ENCODE measurements at regions not wholly inside any gene's neighbourhood (a gene's known extent, or its start where the extent isn't known, plus 50 kb on each side); places are given as distances from the start of the nearest gene placed in this dataset.

GRCh38 chr5:105945203-105945972 is 1725.3 kb downstream of the EFNA5 start:
- Histone ChIP-seq H3K36me3 (no peaks in the 10 kb centered on the region), H3K9me3 (no peaks in the 10 kb centered on the region), H3K27me3 (no peaks in the 10 kb centered on the region), H3K27ac (no peak overlapping the region), H3K4me3 (no peak overlapping the region), H3K4me1 (peaks cover 0 to 11% (median 0%) of the 10 kb centered on the region in 4 donors)
- intact Hi-C loops (cut with DNase I; ENCODE audit: low total_unique reads) = no loop called here
- no peak for DNase-seq
- TF ChIP-seq CTCF (IDR thresholded peaks at IDR 0.05) = no peak

GRCh38 chr5:105940181-105940580 is 1730.6 kb downstream of the EFNA5 start:
- H3K4me1 ChIP-seq = peaks cover 0 to 14% (median 0%) of the 10 kb centered on the region in 4 donors
- intact Hi-C loops (cut with DNase I; ENCODE audit: low total_unique reads) = no loop called here
- no peak overlapping the region for H3K4me3 ChIP-seq
- TF ChIP-seq CTCF (IDR thresholded peaks at IDR 0.05) = no peak
- no peak for DNase-seq
- H3K27ac ChIP-seq = no peak overlapping the region
- no peaks in the 10 kb centered on the region for H3K27me3 ChIP-seq
- H3K9me3 ChIP-seq = peaks cover 0 to 11% (median 2%) of the 10 kb centered on the region in 3 donors
- no peaks in the 10 kb centered on the region for H3K36me3 ChIP-seq

GRCh38 chr5:105934171-105934570 is 1736.6 kb downstream of the EFNA5 start:
- no peak for DNase-seq
- TF ChIP-seq CTCF (IDR thresholded peaks at IDR 0.05) = no peak
- Histone ChIP-seq H3K4me3 (no peak overlapping the region), H3K36me3 (no peaks in the 10 kb centered on the region), H3K9me3 (peaks cover 0 to 10% (median 2%) of the 10 kb centered on the region in 3 donors), H3K27ac (no peak overlapping the region), H3K4me1 (peaks cover 0 to 27% (median 3%) of the 10 kb centered on the region in 4 donors), H3K27me3 (no peaks in the 10 kb centered on the region)
- intact Hi-C loops (cut with DNase I; ENCODE audit: low total_unique reads) = no loop called here

- H3K9me3 ChIP-seq = no peaks in the 10 kb centered on the region
- TF ChIP-seq CTCF (IDR thresholded peaks at IDR 0.05) = no peak
- no peak for DNase-seq
- H3K4me3 ChIP-seq = no peak overlapping the region
- intact Hi-C loops (cut with DNase I; ENCODE audit: low total_unique reads) = no loop called here
- peaks cover 0 to 27% (median 3%) of the 10 kb centered on the region in 4 donors for H3K4me1 ChIP-seq
- H3K27me3 ChIP-seq = no peaks in the 10 kb centered on the region
- H3K27ac ChIP-seq = peak overlapping the region in 1 of 2 donors; percentile 23
- no peaks in the 10 kb centered on the region for H3K36me3 ChIP-seq
Observed at GRCh38 chr5:105931881-105932421, 1738.8 kb downstream of the EFNA5 start.

- no peaks in the 10 kb centered on the region for H3K36me3 ChIP-seq
- TF ChIP-seq CTCF (IDR thresholded peaks at IDR 0.05) = no peak
- no peak overlapping the region for H3K4me3 ChIP-seq
- intact Hi-C loops (cut with DNase I; ENCODE audit: low total_unique reads) = no loop called here
- DNase-seq = no peak
- H3K9me3 ChIP-seq = no peaks in the 10 kb centered on the region
- H3K27me3 ChIP-seq = no peaks in the 10 kb centered on the region
- no peak overlapping the region for H3K27ac ChIP-seq
- peaks cover 0 to 27% (median 3%) of the 10 kb centered on the region in 4 donors for H3K4me1 ChIP-seq
Observed at GRCh38 chr5:105929858-105930257, 1740.9 kb downstream of the EFNA5 start.
